NCI-H82 treated with DMSO at 0.1 percent for 48 hours (cell line): ENCODE measurements at regions not wholly inside any gene's neighbourhood (a gene's known extent, or its start where the extent isn't known, plus 50 kb on each side); places are given as distances from the start of the nearest gene placed in this dataset.

ENCODE experiments used
- DNase-seq: peaks from one replicate; lab custom pipeline; 2025; ENCODE audit not compliant: unreplicated experiment; lab: John Stamatoyannopoulos, UW

DNA sequence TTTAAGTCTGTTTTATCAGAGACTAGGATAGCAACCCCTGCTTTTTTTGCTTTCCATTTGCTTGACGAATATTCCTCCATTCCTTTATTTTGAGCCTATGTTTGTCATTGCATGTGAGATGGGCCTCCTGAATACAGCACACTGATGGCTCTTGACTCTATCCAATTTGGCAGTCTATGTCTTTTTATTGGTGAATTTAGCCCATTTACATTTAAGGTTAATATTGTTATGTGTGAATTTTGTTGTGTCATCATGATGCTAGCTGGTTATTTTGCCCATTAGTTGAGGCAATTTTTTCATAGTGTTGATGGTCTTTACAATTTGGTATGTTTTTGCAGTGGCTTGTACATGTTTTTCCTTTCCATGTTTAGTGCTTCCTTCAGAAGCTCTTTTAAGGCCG lies 50.7 kb upstream of the PDE4B start:
- DNase-seq, result no peak
